ENCODE measurements at regions not wholly inside any gene's neighbourhood (a gene's known extent, or its start where the extent isn't known, plus 50 kb on each side); places are given as distances from the start of the nearest gene placed in this dataset.

DNA sequence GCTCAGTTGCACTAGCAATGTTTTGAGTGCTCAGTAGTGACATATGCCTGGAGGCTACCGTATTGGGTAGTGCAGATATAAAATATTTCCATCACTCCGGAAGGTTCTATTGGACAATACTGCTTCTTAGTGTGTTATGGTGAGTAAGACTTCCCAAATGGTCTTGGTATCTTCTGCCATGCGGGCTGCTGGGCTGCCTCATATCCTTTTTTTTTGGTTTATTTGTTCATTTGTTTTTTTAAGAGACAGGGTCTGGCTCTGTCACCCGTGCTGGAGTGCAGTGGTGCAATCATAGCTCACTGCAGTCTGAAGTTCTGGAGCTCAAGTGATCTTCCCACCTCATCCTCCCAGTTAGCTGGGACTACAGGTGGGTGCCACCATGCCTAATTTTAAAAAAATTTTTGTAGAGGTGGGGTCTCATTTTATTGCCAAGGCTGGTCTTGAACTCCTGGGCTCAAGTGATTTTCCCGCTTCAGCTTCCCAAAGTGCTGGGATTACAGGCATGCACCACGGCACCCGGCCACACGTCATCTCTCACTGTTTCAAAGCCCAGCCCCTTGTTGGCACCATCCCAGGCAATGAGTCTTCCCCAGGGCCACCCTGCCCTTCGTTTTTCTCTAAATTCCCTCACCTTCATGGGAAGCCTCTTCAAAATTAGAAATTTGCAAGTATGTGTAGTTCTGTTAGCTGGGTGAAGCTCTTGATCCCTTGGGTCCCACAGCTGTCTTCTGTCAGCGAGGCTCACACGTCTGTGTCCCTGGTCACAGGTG, 111.0 kb upstream of the KLF14 start:
- Histone ChIP-seq H3K4me1 (no peaks in the 10 kb centered on the region), H3K27me3 (no peaks in the 10 kb centered on the region), H3K27ac (no peak overlapping the region), H3K36me3 (no peaks in the 10 kb centered on the region), H3K4me3 (no peak overlapping the region), H3K9me3 (no peaks in the 10 kb centered on the region)
- intact Hi-C loops (cut with DNase I; ENCODE audit: low total_unique reads): no loop called here
- no peak for TF ChIP-seq CTCF (IDR thresholded peaks at IDR 0.05)
- no peak for TF ChIP-seq POLR2A (IDR thresholded peaks at IDR 0.05)
- DNase-seq: no peak

DNA sequence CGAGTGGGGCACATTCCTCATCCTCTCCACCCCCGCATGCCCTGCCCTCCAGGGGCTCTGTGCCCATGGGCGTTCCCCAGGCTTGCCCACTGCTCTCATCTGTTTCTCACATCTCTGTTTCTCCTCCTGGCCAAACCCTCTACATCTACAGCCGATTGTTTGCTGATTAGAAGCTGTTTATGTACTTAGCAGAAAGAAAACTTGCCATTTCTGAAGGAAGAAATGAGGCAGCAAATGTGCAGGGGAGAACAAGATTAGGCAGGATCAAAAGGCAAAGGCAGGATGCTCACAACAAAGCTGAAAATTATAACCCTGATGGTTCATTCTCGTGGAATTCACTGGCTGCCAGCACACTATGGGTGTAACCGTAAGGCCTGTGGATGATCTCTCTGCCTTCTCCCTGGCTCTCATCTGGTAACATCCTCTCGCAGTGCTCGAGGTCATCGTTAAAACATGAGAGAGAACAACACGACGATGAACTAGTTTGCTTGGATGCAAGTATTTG, 111.6 kb upstream of the KLF14 start:
- DNase-seq: no peak
- Histone ChIP-seq H3K4me3 (no peak overlapping the region), H3K27me3 (no peaks in the 10 kb centered on the region), H3K4me1 (no peaks in the 10 kb centered on the region), H3K9me3 (no peaks in the 10 kb centered on the region), H3K36me3 (no peaks in the 10 kb centered on the region), H3K27ac (no peak overlapping the region)
- intact Hi-C loops (cut with DNase I; ENCODE audit: low total_unique reads): no loop called here
- no peak for TF ChIP-seq CTCF (IDR thresholded peaks at IDR 0.05)
- TF ChIP-seq POLR2A (IDR thresholded peaks at IDR 0.05): no peak

GRCh38 chr7:130849604-130850003, 115.6 kb upstream of the KLF14 start:
- Histone ChIP-seq H3K4me1 (no peaks in the 10 kb centered on the region), H3K36me3 (no peaks in the 10 kb centered on the region), H3K27me3 (no peaks in the 10 kb centered on the region), H3K27ac (no peak overlapping the region), H3K4me3 (no peak overlapping the region), H3K9me3 (no peaks in the 10 kb centered on the region)
- intact Hi-C loops (cut with DNase I; ENCODE audit: low total_unique reads): no loop called here
- DNase-seq: no peak
- no peak for TF ChIP-seq POLR2A (IDR thresholded peaks at IDR 0.05)
- TF ChIP-seq CTCF (IDR thresholded peaks at IDR 0.05): no peak

DNA sequence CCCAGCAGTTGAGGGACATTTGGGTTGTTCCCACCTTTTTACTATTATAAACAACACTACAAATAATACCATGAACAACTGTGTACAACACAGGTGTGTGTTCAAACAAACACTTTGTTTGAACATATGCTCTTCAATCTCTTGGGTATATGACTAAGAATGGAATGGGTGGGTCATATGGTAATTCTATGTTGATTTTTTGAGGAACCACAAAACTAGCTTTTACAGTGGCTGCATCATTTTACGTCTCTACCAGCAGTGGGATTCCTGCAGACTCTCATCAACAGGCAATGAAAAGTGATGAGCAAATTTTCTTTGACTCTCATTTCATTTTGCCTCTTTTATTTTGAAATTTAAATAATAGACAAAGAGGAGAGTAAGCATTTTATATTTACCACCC, 116.9 kb upstream of the KLF14 start:
- H3K4me3 ChIP-seq: no peak overlapping the region
- H3K27ac ChIP-seq: no peak overlapping the region
- intact Hi-C loops (cut with DNase I; ENCODE audit: low total_unique reads): no loop called here
- TF ChIP-seq CTCF (IDR thresholded peaks at IDR 0.05) (no peak), POLR2A (IDR thresholded peaks at IDR 0.05) (no peak)
- H3K9me3 ChIP-seq: peaks cover 0 to under 1% of the 10 kb centered on the region in 2 donors
- no peaks in the 10 kb centered on the region for H3K4me1 ChIP-seq
- no peak for DNase-seq
- no peaks in the 10 kb centered on the region for H3K27me3 ChIP-seq
- no peaks in the 10 kb centered on the region for H3K36me3 ChIP-seq

DNA sequence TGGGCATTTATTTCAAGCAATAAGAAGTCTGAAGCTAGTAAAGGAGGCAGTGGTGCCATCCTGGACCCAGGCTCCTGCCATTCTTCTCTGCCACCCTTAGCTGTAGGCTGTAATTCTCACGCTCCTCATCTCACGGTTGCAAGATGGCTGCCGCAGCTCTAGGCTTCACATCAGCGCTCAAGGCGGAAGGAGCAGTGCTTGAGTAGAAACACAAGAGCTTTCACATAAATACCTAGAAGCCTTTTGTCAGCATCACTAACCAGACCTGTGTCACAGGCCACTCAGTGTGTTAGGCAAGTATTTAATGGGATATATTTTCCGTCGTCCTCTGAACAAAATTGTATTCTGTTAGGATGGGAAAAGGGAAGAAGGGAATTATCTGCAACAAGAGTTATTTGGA, 118.9 kb upstream of the KLF14 start:
- intact Hi-C loops (cut with DNase I; ENCODE audit: low total_unique reads): no loop called here
- DNase-seq: no peak

More for the DNA sequence above, 118.9 kb upstream of the KLF14 start:
- H3K36me3 ChIP-seq: no peaks in the 10 kb centered on the region
- H3K4me3 ChIP-seq: no peak overlapping the region
- H3K9me3 ChIP-seq: peaks cover 0 to 20% of the 10 kb centered on the region in 2 donors
- no peaks in the 10 kb centered on the region for H3K27me3 ChIP-seq
- TF ChIP-seq CTCF (IDR thresholded peaks at IDR 0.05): no peak
- TF ChIP-seq POLR2A (IDR thresholded peaks at IDR 0.05): no peak
- H3K27ac ChIP-seq: no peak overlapping the region
- no peaks in the 10 kb centered on the region for H3K4me1 ChIP-seq
